Activated CD4-positive, alpha-beta T cell treated with anti-CD3 and anti-CD28 coated beads for 24 hours (primary cell): ENCODE measurements at regions not wholly inside any gene's neighbourhood (a gene's known extent, or its start where the extent isn't known, plus 50 kb on each side); places are given as distances from the start of the nearest gene placed in this dataset.

Experiments used
- DNase-seq, 2 donors: peaks; one replicate each; pipeline ENCODE4 v3.0.0-alpha.2; 2020; ENCODE audit warnings: low read depth in 2 of 2

- DNase-seq, result no peak
These were observed 212.4 kb upstream of the CWC22 start for GRCh38 chr2:180219491-180219890.

- DNase-seq, result no peak
These were observed 201.7 kb upstream of the CWC22 start for GRCh38 chr2:180208841-180209240.

GRCh38 chr2:180205621-180206235 is 198.6 kb upstream of the CWC22 start:
- DNase-seq, result no peak

- DNase-seq, result no peak
These were observed 196.9 kb upstream of the CWC22 start for GRCh38 chr2:180203972-180204371.

GRCh38 chr2:180202467-180202951 is 195.4 kb upstream of the CWC22 start:
- no peak for DNase-seq

- DNase-seq, result no peak
These were observed 189.4 kb upstream of the CWC22 start for GRCh38 chr2:180196419-180196977.

- no peak for DNase-seq
These were observed 188.8 kb upstream of the CWC22 start for GRCh38 chr2:180195847-180196246.

- DNase-seq, result no peak
These were observed 184.5 kb upstream of the CWC22 start for GRCh38 chr2:180191432-180192124.

GRCh38 chr2:180190851-180191250 is 183.8 kb upstream of the CWC22 start:
- DNase-seq, result no peak

GRCh38 chr2:180187611-180188010 is 180.5 kb upstream of the CWC22 start:
- DNase-seq, result no peak

- DNase-seq, result no peak
These were observed 177.4 kb upstream of the CWC22 start for GRCh38 chr2:180184506-180184905.

- no peak for DNase-seq
These were observed 173.4 kb upstream of the CWC22 start for GRCh38 chr2:180180511-180180910.

- DNase-seq, result no peak
These were observed 170.4 kb upstream of the CWC22 start for GRCh38 chr2:180177534-180177933.

GRCh38 chr2:180175736-180176135 is 168.6 kb upstream of the CWC22 start:
- no peak for DNase-seq

GRCh38 chr2:180174580-180174979 is 167.5 kb upstream of the CWC22 start:
- DNase-seq, result no peak

- DNase-seq, result no peak
These were observed 162.4 kb upstream of the CWC22 start for GRCh38 chr2:180169474-180169873.

- DNase-seq, result no peak
These were observed 154.3 kb upstream of the CWC22 start for GRCh38 chr2:180161415-180161814.

- DNase-seq, result no peak
These were observed 152.8 kb upstream of the CWC22 start for GRCh38 chr2:180159921-180160320.

GRCh38 chr2:180158961-180159360 is 151.9 kb upstream of the CWC22 start:
- DNase-seq, result no peak

GRCh38 chr2:180156651-180157050 is 149.6 kb upstream of the CWC22 start:
- no peak for DNase-seq

- no peak for DNase-seq
These were observed 143.5 kb upstream of the CWC22 start for GRCh38 chr2:180150606-180151005.

GRCh38 chr2:180146541-180146940 is 139.4 kb upstream of the CWC22 start:
- no peak for DNase-seq

GRCh38 chr2:180146114-180146513 is 139.0 kb upstream of the CWC22 start:
- no peak for DNase-seq
